ENCODE measurements at regions not wholly inside any gene's neighbourhood (a gene's known extent, or its start where the extent isn't known, plus 50 kb on each side); places are given as distances from the start of the nearest gene placed in this dataset.
"Not testable (repeated sequence)": the region's sequence is repeated elsewhere in the genome, so short reads cannot be mapped to it uniquely, and the experiment has no call there.

- DNase-seq = no peak
Observed at GRCh38 chr10:78327778-78328591, 294.3 kb downstream of the RPS24 start.

GRCh38 chr10:78328592-78329404 lies 295.1 kb downstream of the RPS24 start:
- no peak for DNase-seq

- no peak for DNase-seq
Observed at GRCh38 chr10:78330884-78331283, 297.2 kb downstream of the RPS24 start.

- peak; percentile 4 for DNase-seq
Observed at GRCh38 chr10:78331391-78331922, 297.8 kb downstream of the RPS24 start.

GRCh38 chr10:78332012-78332411 lies 298.3 kb downstream of the RPS24 start:
- DNase-seq = no peak

- DNase-seq = no peak
Observed at GRCh38 chr10:78332657-78333056, 299.0 kb downstream of the RPS24 start.

- DNase-seq = no peak
Observed at GRCh38 chr10:78333362-78334143, 299.9 kb downstream of the RPS24 start.

GRCh38 chr10:78335371-78335690 lies 301.7 kb downstream of the RPS24 start:
- DNase-seq = no peak

- no peak for DNase-seq
Observed at GRCh38 chr10:78335691-78336401, 302.2 kb downstream of the RPS24 start.

- peak; percentile 27 for DNase-seq
Observed at GRCh38 chr10:78336402-78336791, 302.7 kb downstream of the RPS24 start.

- DNase-seq = no peak
Observed at GRCh38 chr10:78337016-78337415, 303.4 kb downstream of the RPS24 start.

- no peak for DNase-seq
Observed at GRCh38 chr10:78337646-78338391, 304.2 kb downstream of the RPS24 start.

GRCh38 chr10:78338717-78339116 lies 305.1 kb downstream of the RPS24 start:
- no peak for DNase-seq

GRCh38 chr10:78339251-78339650 lies 305.6 kb downstream of the RPS24 start:
- no peak for DNase-seq

GRCh38 chr10:78341953-78342614 lies 308.4 kb downstream of the RPS24 start:
- DNase-seq = no peak

GRCh38 chr10:78342827-78343653 lies 309.4 kb downstream of the RPS24 start:
- DNase-seq = no peak

- DNase-seq = not testable (repeated sequence)
Observed at GRCh38 chr10:78344257-78344656, 310.6 kb downstream of the RPS24 start.

GRCh38 chr10:78345515-78345914 lies 311.9 kb downstream of the RPS24 start:
- not testable (repeated sequence) for DNase-seq

GRCh38 chr10:78346721-78347120 lies 313.1 kb downstream of the RPS24 start:
- no peak for DNase-seq

Data from amniotic stem cell (primary cell).